Colonic mucosa (tissue), 4 donors: ENCODE measurements at regions not wholly inside any gene's neighbourhood (a gene's known extent, or its start where the extent isn't known, plus 50 kb on each side); places are given as distances from the start of the nearest gene placed in this dataset.

Experiments
- DNase-seq: peaks from one replicate; pipeline ENCODE4 v3.0.0-alpha.2; 2020
- H3K27ac ChIP-seq: fragments of 200-600 bp; one replicate; pipeline ENCODE4 v1.8.0; 2021
- H3K27me3 ChIP-seq: fragments of 200-600 bp; one replicate; pipeline ENCODE4 v1.8.0; 2021
- H3K36me3 ChIP-seq: fragments of 200-600 bp; one replicate; pipeline ENCODE4 v1.8.0; 2021
- H3K4me1 ChIP-seq: fragments of 200-600 bp; one replicate; pipeline ENCODE4 v1.8.0; 2021; ENCODE audit warnings: mild to moderate bottlenecking
- H3K4me3 ChIP-seq: fragments of 200-600 bp; one replicate; pipeline ENCODE4 v1.8.0; 2021
- H3K9ac ChIP-seq, 2 donors: one replicate each; pipeline ENCODE4 v1.7.0; 2013; ENCODE audit warnings: control low read depth in 2 of 2, low read depth in 2 of 2, low read length in 2 of 2
- H3K9me3 ChIP-seq: fragments of 200-600 bp; one replicate; pipeline ENCODE4 v1.8.0; 2021
- CTCF ChIP-seq: fragments of 200-600 bp; IDR thresholded peaks from one replicate; pipeline ENCODE4 v1.8.0; 2022; ENCODE audit warnings: antibody characterized with exemption, mild to moderate bottlenecking
- intact Hi-C: fragments of 100-400 bp; cut with DNase I; formaldehyde crosslinking; loops from one replicate; pipeline ENCODE4 v1.14.1; 2022
- donor health status: healthy.
- donor health status: DM: no; HTN: no; CAD: no.
- donor health status: DM: no; HTN: no; CAD: no.

- intact Hi-C loops: no loop called here
These were observed 188.0 kb upstream of the TGFBR2 start for GRCh38 chr3:30418443-30418842.

GRCh38 chr3:30421266-30421665 lies 185.1 kb upstream of the TGFBR2 start:
- Histone ChIP-seq H3K4me1 (no peaks in the 10 kb centered on the region), H3K9me3 (no peaks in the 10 kb centered on the region), H3K36me3 (no peaks in the 10 kb centered on the region), H3K27me3 (no peaks in the 10 kb centered on the region), H3K4me3 (no peak overlapping the region), H3K27ac (no peak overlapping the region), H3K9ac (no peak overlapping the region)
- no peak for TF ChIP-seq CTCF
- intact Hi-C loops: no loop called here
- no peak for DNase-seq

More at GRCh38 chr3:30418443-30418842, 188.0 kb upstream of the TGFBR2 start:
- TF ChIP-seq CTCF: no peak
- H3K27me3 ChIP-seq: no peaks in the 10 kb centered on the region
- no peak overlapping the region for H3K27ac ChIP-seq
- no peaks in the 10 kb centered on the region for H3K36me3 ChIP-seq
- H3K4me3 ChIP-seq: no peak overlapping the region
- no peaks in the 10 kb centered on the region for H3K9me3 ChIP-seq
- no peaks in the 10 kb centered on the region for H3K4me1 ChIP-seq
- H3K9ac ChIP-seq: no peak overlapping the region
- DNase-seq: no peak

DNA sequence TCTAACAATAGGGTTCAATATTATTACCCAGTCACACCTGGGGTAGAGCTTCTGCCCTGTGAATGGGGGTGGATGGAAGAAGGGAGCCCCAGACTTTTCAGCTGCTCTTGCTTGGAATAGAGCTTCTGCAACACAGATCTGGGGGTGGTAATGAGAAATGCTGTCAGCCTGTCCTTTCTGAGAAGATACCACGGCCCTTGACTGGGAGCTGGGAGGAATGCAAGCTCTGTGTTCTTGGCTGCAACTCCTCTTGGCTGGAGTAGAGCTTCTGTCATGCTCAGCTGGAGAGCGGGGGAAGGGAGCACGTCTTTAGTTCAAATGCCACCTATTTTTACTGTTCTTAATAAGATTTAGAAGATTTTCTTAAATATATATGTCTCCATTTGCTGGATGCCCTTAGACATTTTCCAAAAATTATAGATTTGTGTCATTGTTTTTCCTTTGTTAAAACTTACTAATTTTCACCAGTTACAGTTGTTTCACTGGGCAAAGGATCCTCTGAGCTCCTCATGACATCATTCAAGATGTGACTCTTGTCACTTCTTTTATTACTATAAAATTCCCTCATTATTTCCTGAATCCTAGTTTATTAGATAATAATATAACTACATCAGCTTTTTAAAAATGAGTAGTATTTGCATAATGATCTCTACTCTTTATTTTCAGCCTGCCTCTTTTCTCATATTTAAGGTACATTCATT lies 180.0 kb upstream of the TGFBR2 start:
- Histone ChIP-seq H3K27me3 (no peaks in the 10 kb centered on the region), H3K9ac (no peak overlapping the region), H3K4me1 (no peaks in the 10 kb centered on the region), H3K36me3 (no peaks in the 10 kb centered on the region), H3K4me3 (no peak overlapping the region), H3K9me3 (no peaks in the 10 kb centered on the region), H3K27ac (no peak overlapping the region)
- intact Hi-C loops: no loop called here
- peak; percentile 23 for DNase-seq
- TF ChIP-seq CTCF: no peak

- intact Hi-C loops: no loop called here
- no peaks in the 10 kb centered on the region for H3K27me3 ChIP-seq
- H3K4me1 ChIP-seq: no peaks in the 10 kb centered on the region
- TF ChIP-seq CTCF: no peak
- DNase-seq: no peak
- no peak overlapping the region for H3K9ac ChIP-seq
- no peak overlapping the region for H3K4me3 ChIP-seq
- no peaks in the 10 kb centered on the region for H3K36me3 ChIP-seq
- no peak overlapping the region for H3K27ac ChIP-seq
- H3K9me3 ChIP-seq: no peaks in the 10 kb centered on the region
These were observed 178.2 kb upstream of the TGFBR2 start for GRCh38 chr3:30428251-30428650.

GRCh38 chr3:30435861-30436331 lies 170.5 kb upstream of the TGFBR2 start:
- Histone ChIP-seq H3K4me1 (no peaks in the 10 kb centered on the region), H3K27ac (no peak overlapping the region), H3K4me3 (no peak overlapping the region), H3K9me3 (no peaks in the 10 kb centered on the region), H3K36me3 (no peaks in the 10 kb centered on the region), H3K9ac (no peak overlapping the region), H3K27me3 (no peaks in the 10 kb centered on the region)
- no peak for TF ChIP-seq CTCF
- no peak for DNase-seq
- intact Hi-C loops: no loop called here
